ENCODE measurements at regions not wholly inside any gene's neighbourhood (a gene's known extent, or its start where the extent isn't known, plus 50 kb on each side); places are given as distances from the start of the nearest gene placed in this dataset.

DNA sequence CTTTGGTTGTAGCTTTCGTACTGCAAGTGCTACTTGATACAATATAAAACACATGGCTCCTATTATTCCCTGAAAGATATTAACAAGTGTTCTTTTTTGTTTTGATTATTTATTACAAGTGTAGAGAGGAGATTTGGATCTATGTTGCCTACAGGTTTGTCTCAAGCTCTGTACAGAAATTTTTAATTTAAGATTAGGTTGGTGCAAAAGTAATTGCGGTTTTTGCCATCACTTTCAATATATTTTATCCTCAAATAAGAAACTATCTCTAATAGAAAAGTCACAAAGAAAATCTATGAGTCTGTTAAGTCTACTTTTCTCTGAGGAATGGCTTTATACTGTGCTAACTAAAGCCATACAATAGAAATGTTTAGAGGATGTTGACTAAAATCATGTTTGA is 1086.1 kb downstream of the GRM8 start:
- no peak for TF ChIP-seq ZBTB7A (IDR thresholded peaks at IDR 0.05; ENCODE audit: low read depth)
- TF ChIP-seq FOXM1 (IDR thresholded peaks at IDR 0.05; ENCODE audit: borderline replicate concordance, low read depth), result no peak
- no peak for TF ChIP-seq TCF12 (IDR thresholded peaks at IDR 0.05; ENCODE audit: low read depth)
- TF ChIP-seq, protein P1, sequence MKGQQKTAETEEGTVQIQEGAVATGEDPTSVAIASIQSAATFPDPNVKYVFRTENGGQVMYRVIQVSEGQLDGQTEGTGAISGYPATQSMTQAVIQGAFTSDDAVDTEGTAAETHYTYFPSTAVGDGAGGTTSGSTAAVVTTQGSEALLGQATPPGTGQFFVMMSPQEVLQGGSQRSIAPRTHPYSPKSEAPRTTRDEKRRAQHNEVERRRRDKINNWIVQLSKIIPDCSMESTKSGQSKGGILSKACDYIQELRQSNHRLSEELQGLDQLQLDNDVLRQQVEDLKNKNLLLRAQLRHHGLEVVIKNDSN (IDR thresholded peaks at IDR 0.05), result no peak
- no peak for TF ChIP-seq NFIC (IDR thresholded peaks at IDR 0.05)
- TF ChIP-seq YY1 (IDR thresholded peaks at IDR 0.05; ENCODE audit: low read depth), result no peak
- no peak for TF ChIP-seq EGR1 (IDR thresholded peaks at IDR 0.05)
- no peak for TF ChIP-seq CEBPB (IDR thresholded peaks at IDR 0.05)
- TF ChIP-seq TEAD4 (IDR thresholded peaks at IDR 0.05), result no peak
- TF ChIP-seq, protein P2, sequence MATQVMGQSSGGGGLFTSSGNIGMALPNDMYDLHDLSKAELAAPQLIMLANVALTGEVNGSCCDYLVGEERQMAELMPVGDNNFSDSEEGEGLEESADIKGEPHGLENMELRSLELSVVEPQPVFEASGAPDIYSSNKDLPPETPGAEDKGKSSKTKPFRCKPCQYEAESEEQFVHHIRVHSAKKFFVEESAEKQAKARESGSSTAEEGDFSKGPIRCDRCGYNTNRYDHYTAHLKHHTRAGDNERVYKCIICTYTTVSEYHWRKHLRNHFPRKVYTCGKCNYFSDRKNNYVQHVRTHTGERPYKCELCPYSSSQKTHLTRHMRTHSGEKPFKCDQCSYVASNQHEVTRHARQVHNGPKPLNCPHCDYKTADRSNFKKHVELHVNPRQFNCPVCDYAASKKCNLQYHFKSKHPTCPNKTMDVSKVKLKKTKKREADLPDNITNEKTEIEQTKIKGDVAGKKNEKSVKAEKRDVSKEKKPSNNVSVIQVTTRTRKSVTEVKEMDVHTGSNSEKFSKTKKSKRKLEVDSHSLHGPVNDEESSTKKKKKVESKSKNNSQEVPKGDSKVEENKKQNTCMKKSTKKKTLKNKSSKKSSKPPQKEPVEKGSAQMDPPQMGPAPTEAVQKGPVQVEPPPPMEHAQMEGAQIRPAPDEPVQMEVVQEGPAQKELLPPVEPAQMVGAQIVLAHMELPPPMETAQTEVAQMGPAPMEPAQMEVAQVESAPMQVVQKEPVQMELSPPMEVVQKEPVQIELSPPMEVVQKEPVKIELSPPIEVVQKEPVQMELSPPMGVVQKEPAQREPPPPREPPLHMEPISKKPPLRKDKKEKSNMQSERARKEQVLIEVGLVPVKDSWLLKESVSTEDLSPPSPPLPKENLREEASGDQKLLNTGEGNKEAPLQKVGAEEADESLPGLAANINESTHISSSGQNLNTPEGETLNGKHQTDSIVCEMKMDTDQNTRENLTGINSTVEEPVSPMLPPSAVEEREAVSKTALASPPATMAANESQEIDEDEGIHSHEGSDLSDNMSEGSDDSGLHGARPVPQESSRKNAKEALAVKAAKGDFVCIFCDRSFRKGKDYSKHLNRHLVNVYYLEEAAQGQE (IDR thresholded peaks at IDR 0.05; ENCODE audit: low read depth), result no peak
- TF ChIP-seq CREB1 (IDR thresholded peaks at IDR 0.05; ENCODE audit: low read depth), result no peak
- TF ChIP-seq, protein P3, sequence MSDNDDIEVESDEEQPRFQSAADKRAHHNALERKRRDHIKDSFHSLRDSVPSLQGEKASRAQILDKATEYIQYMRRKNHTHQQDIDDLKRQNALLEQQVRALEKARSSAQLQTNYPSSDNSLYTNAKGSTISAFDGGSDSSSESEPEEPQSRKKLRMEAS (IDR thresholded peaks at IDR 0.05), result no peak
- no peak for TF ChIP-seq TAF1 (IDR thresholded peaks at IDR 0.05; ENCODE audit: low read depth)
- no peak for TF ChIP-seq EP300 (IDR thresholded peaks at IDR 0.05; ENCODE audit: borderline replicate concordance)
- TF ChIP-seq RAD21 (IDR thresholded peaks at IDR 0.05; ENCODE audit: low read depth), result no peak

DNA sequence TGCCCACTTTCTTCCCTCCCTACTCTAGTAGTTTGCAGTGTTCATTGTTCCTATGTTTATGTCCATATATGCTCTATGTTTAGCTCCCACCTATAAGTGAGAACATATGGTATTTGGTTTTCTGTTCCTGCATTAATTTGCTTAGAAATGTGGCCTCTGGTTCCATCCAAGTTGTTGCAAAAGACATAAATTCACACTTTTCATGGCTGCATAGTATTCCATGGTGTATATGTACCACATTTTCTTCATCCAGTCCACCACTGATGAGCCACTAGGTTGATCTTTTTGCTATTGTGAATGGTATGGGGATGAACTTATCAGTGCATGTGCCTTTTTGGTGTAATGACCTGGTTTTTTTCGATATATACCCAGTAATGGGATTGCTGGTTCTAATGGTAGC is 1089.1 kb downstream of the GRM8 start:
- TF ChIP-seq YY1 (IDR thresholded peaks at IDR 0.05; ENCODE audit: low read depth), result no peak
- no peak for TF ChIP-seq EP300 (IDR thresholded peaks at IDR 0.05; ENCODE audit: borderline replicate concordance)
- TF ChIP-seq NFIC (IDR thresholded peaks at IDR 0.05), result no peak
- TF ChIP-seq, protein P2 (IDR thresholded peaks at IDR 0.05; ENCODE audit: low read depth), result no peak
- TF ChIP-seq RAD21 (IDR thresholded peaks at IDR 0.05; ENCODE audit: low read depth), result no peak
- TF ChIP-seq, protein P3 (IDR thresholded peaks at IDR 0.05), result no peak
- TF ChIP-seq, protein P1 (IDR thresholded peaks at IDR 0.05), result no peak
- no peak for TF ChIP-seq CEBPB (IDR thresholded peaks at IDR 0.05)
- TF ChIP-seq TEAD4 (IDR thresholded peaks at IDR 0.05), result no peak
- TF ChIP-seq FOXM1 (IDR thresholded peaks at IDR 0.05; ENCODE audit: borderline replicate concordance, low read depth), result no peak
- TF ChIP-seq TAF1 (IDR thresholded peaks at IDR 0.05; ENCODE audit: low read depth), result no peak
- TF ChIP-seq TCF12 (IDR thresholded peaks at IDR 0.05; ENCODE audit: low read depth), result no peak
- no peak for TF ChIP-seq EGR1 (IDR thresholded peaks at IDR 0.05)
- no peak for TF ChIP-seq ZBTB7A (IDR thresholded peaks at IDR 0.05; ENCODE audit: low read depth)
- no peak for TF ChIP-seq CREB1 (IDR thresholded peaks at IDR 0.05; ENCODE audit: low read depth)

DNA sequence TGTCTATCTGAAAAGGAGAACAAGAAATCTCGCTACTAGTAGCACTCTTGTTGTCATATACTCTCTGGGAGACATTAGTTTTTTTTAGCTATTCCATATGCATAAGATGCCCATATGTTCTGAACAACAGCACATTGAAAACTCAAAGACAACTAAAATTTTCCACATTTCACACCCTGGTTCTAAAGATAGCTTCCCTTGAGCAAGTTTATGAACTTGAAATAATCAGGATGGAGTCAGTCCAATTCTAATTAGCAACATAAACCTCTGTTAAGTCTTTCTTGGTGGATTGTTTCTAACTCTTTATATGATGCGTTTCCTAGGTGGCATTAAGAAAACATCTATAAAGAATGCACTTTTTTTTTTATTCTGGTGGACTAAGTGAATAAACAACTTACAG is 1095.3 kb downstream of the GRM8 start:
- TF ChIP-seq FOXM1 (IDR thresholded peaks at IDR 0.05; ENCODE audit: borderline replicate concordance, low read depth), result no peak
- TF ChIP-seq EP300 (IDR thresholded peaks at IDR 0.05; ENCODE audit: borderline replicate concordance), result no peak
- TF ChIP-seq, protein P1 (IDR thresholded peaks at IDR 0.05), result no peak
- no peak for TF ChIP-seq EGR1 (IDR thresholded peaks at IDR 0.05)
- TF ChIP-seq, protein P3 (IDR thresholded peaks at IDR 0.05), result no peak
- TF ChIP-seq TEAD4 (IDR thresholded peaks at IDR 0.05), result no peak
- no peak for TF ChIP-seq TCF12 (IDR thresholded peaks at IDR 0.05; ENCODE audit: low read depth)
- TF ChIP-seq RAD21 (IDR thresholded peaks at IDR 0.05; ENCODE audit: low read depth), result no peak
- TF ChIP-seq NFIC (IDR thresholded peaks at IDR 0.05), result no peak

DNA sequence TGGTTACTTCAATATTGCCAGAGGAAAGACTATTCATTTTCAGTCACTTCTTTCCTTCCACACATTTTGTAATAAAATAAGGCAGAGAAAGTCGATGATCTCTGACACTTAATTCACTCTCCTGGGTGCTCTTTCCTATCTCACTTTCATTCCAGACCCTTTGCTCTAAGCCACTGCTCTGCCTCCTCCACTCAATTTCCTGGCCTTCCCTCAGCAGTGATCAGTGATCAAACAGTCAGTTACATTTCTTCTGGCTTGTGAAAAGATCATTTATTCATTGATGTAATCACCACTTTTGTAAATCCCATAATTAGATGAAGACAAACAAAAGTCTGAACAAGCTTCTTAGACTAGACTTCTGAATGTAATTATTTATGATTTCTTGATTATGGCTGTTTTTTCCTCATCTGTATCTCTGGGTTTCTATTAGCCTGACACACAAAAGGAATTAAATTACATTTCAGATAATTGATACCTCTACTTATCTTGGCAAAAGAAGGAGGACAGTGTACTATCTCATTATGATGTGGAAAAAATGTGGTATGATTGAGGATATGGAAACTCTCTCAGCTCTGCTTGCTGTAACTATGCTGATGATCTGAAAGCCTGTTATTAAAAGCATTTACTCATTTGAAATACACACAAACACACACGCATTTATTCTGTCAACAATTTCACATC is 1102.3 kb downstream of the GRM8 start:
- TF ChIP-seq, protein P1 (IDR thresholded peaks at IDR 0.05), result no peak
- no peak for TF ChIP-seq FOXM1 (IDR thresholded peaks at IDR 0.05; ENCODE audit: borderline replicate concordance, low read depth)
- no peak for TF ChIP-seq YY1 (IDR thresholded peaks at IDR 0.05; ENCODE audit: low read depth)

Measured in Ishikawa (cell line).